ENCODE measurements at regions not wholly inside any gene's neighbourhood (a gene's known extent, or its start where the extent isn't known, plus 50 kb on each side); places are given as distances from the start of the nearest gene placed in this dataset.
"Not testable (repeated sequence)": the region's sequence is repeated elsewhere in the genome, so short reads cannot be mapped to it uniquely, and the experiment has no call there.

DNA sequence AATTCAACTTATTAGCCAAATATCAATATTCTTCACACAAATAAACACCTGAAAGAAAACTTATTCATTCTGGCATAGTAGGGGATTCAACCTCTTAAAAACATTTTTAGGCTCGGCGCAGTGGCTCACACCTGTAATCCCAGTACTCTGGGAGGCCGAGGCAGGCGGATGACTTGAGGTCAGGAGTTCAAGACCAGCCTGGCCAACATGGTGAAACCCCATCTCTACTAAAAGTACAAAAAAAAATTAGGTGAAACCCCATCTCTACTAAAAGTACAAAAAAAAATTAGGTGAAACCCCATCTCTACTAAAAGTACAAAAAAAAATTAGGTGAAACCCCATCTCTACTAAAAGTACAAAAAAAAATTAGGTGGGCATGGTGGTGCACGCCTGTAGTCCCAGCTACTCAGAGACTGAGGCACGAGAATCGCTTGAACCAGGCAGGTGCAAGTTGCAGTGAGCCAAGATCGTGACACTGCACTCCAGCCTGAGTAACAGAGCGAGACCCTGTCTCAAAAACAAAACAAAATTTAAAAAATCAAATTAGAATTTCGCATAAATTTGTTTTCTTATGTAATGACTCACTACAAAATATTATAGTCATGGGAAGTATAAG, 308.0 kb upstream of the POU5F2 start:
- TF ChIP-seq, protein P1, sequence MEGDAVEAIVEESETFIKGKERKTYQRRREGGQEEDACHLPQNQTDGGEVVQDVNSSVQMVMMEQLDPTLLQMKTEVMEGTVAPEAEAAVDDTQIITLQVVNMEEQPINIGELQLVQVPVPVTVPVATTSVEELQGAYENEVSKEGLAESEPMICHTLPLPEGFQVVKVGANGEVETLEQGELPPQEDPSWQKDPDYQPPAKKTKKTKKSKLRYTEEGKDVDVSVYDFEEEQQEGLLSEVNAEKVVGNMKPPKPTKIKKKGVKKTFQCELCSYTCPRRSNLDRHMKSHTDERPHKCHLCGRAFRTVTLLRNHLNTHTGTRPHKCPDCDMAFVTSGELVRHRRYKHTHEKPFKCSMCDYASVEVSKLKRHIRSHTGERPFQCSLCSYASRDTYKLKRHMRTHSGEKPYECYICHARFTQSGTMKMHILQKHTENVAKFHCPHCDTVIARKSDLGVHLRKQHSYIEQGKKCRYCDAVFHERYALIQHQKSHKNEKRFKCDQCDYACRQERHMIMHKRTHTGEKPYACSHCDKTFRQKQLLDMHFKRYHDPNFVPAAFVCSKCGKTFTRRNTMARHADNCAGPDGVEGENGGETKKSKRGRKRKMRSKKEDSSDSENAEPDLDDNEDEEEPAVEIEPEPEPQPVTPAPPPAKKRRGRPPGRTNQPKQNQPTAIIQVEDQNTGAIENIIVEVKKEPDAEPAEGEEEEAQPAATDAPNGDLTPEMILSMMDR (IDR thresholded peaks at IDR 0.05; ENCODE audit: borderline replicate concordance, extremely low read depth, low read length, poor library complexity, severe bottlenecking) = not testable (repeated sequence)
- not testable (repeated sequence) for TF ChIP-seq EZH2 (IDR thresholded peaks at IDR 0.05; ENCODE audit: borderline replicate concordance, low read depth, low read length, severe bottlenecking)
